Right lobe of liver (tissue), 4 donors: ENCODE measurements at regions not wholly inside any gene's neighbourhood (a gene's known extent, or its start where the extent isn't known, plus 50 kb on each side); places are given as distances from the start of the nearest gene placed in this dataset.

Experiments
- CTCF ChIP-seq, 4 donors: fragments of 200-600 bp in 3 of 4; fragments of 450-650 bp in 1 of 4; IDR thresholded peaks; one replicate each; pipeline versions ENCODE4 v1.5.1 to v1.8.0; 2016 to 2022; ENCODE audit warnings: antibody characterized with exemption in 4 of 4, mild to moderate bottlenecking in 2 of 4
- POLR2A ChIP-seq: fragments of 450-650 bp; IDR thresholded peaks from one replicate; pipeline ENCODE4 v1.6.1; 2017; ENCODE audit warnings: antibody characterized with exemption, mild to moderate bottlenecking
- donor health status: DM: no; HTN: no; CAD: no.
- donor health status: DM: no; HTN: no; CAD: no.
- donor health status: DM: no; HTN: yes; CAD: no.

GRCh38 chr18:78517973-78518372, 461.6 kb upstream of the SALL3 start:
- TF ChIP-seq CTCF (IDR thresholded peaks at IDR 0.05) (no peak), POLR2A (no peak)
